GM12892 (cell line): ENCODE measurements at regions not wholly inside any gene's neighbourhood (a gene's known extent, or its start where the extent isn't known, plus 50 kb on each side); places are given as distances from the start of the nearest gene placed in this dataset.

Experiments
- POLR2A ChIP-seq: IDR thresholded peaks from 2 replicates; pipeline ENCODE4 v1.6.1; 2011; ENCODE audit warnings: low read depth, low read length, control low read depth
- POLR2AphosphoS5 ChIP-seq: IDR thresholded peaks from 2 replicates; pipeline ENCODE4 v1.6.1; 2011; ENCODE audit warnings: low read depth, low read length, control low read depth

DNA sequence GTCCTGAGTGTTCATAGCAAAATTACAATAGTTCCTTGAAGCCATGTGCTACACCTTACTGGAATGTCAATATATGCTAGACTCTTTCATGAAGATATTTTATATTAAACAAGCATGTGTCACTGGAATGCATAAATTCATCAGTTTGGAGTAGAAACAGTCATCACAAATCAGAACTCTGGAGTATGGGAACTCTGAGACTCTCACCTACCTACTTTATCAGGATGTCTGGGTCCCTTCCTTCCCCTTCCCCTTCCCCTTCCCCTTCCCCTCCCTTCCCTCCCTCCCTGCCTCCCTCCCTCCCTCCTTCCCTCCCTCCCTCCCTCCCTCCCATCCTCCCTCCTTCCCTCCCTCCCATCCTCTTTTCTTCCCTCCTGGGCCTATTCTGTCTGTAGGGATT, 144.7 kb upstream of the PEX5L start:
- TF ChIP-seq POLR2A (no peak), POLR2AphosphoS5 (no peak)
